ENCODE measurements at regions not wholly inside any gene's neighbourhood (a gene's known extent, or its start where the extent isn't known, plus 50 kb on each side); places are given as distances from the start of the nearest gene placed in this dataset.

GRCh38 chr5:174518512-174518911 lies 205.9 kb upstream of the MSX2 start:
- TF ChIP-seq POLR2A (IDR thresholded peaks at IDR 0.05; ENCODE audit: low read length) (no peak), GATA1 (IDR thresholded peaks at IDR 0.05; ENCODE audit: low read depth, low read length) (no peak)

Data from erythroblast (primary cell).